Uterus (tissue), 2 donors: ENCODE measurements at regions not wholly inside any gene's neighbourhood (a gene's known extent, or its start where the extent isn't known, plus 50 kb on each side); places are given as distances from the start of the nearest gene placed in this dataset.

Experiments used
- POLR2A ChIP-seq, 2 donors: fragments of 450-650 bp; IDR thresholded peaks; one replicate each; pipeline ENCODE4 v1.6.1; 2016; ENCODE audit warnings: antibody characterized with exemption in 2 of 2, mild to moderate bottlenecking in 1 of 2, moderate library complexity in 1 of 2
- TF ChIP-seq, protein P1 (sequence below), 4 experiments: fragments of 200-600 bp in 2 of 4; fragments of 450-650 bp in 2 of 4; sonication (generic) in 2 of 4; IDR thresholded peaks; one replicate each; pipeline ENCODE4 v1.5.1; 2016 to 2019; ENCODE audit warnings: antibody characterized with exemption in 4 of 4, mild to moderate bottlenecking in 2 of 4, moderate library complexity in 1 of 4

DNA sequence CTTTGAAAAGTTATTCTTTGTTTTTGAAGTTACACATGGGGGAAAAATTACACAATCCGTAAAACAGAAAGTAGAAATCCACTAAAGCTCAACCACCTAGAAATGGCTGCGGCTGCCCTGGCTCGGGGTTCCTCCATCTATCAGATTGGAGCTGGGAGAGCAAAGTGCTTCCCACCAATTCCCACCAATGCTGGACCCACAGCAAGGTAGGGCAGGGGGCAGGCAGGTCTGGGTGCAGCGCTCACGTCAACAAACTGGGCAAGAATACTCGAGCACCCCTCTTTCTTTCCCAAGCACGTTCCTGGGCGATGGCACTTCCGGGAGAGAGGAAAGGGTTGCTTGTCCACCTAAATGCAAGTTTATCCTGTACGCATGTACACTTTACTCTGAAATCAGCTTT lies 217.6 kb downstream of the NDUFA10 start:
- TF ChIP-seq, protein P1, sequence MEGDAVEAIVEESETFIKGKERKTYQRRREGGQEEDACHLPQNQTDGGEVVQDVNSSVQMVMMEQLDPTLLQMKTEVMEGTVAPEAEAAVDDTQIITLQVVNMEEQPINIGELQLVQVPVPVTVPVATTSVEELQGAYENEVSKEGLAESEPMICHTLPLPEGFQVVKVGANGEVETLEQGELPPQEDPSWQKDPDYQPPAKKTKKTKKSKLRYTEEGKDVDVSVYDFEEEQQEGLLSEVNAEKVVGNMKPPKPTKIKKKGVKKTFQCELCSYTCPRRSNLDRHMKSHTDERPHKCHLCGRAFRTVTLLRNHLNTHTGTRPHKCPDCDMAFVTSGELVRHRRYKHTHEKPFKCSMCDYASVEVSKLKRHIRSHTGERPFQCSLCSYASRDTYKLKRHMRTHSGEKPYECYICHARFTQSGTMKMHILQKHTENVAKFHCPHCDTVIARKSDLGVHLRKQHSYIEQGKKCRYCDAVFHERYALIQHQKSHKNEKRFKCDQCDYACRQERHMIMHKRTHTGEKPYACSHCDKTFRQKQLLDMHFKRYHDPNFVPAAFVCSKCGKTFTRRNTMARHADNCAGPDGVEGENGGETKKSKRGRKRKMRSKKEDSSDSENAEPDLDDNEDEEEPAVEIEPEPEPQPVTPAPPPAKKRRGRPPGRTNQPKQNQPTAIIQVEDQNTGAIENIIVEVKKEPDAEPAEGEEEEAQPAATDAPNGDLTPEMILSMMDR (IDR thresholded peaks at IDR 0.05): no peak
- TF ChIP-seq POLR2A (IDR thresholded peaks at IDR 0.05): no peak
